ENCODE measurements at regions not wholly inside any gene's neighbourhood (a gene's known extent, or its start where the extent isn't known, plus 50 kb on each side); places are given as distances from the start of the nearest gene placed in this dataset.

DNA sequence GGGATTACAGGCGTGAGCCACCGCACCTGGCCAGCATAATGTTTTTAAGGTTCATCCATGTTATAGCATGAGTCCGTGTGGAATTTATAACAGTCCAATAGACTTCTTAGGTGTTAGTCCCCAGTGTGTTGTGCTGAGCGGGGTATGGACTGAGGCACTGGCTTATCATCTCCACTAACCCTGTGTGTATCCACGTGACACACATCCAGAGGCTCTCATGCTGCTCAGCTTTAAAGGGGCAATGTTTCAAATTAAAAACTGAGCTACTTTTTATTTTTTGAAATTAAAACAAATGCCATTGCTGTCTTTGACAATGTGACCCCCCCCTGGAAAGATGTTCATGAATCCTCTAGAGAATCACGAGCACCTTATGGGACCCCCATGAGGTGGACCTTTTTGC, 54.3 kb upstream of the TRERF1 start:
- Histone ChIP-seq H3K4me3 (ENCODE audit: low read depth, low read length) (no peak overlapping the region), H3K4me1 (ENCODE audit: control insufficient read depth, insufficient read depth, low read length) (no peaks in the 10 kb centered on the region), H3K27ac (ENCODE audit: extremely low read depth, low read depth, low read length) (no peak overlapping the region), H3K9me3 (ENCODE audit: control insufficient read depth, insufficient read depth, low read depth, low read length) (no peaks in the 10 kb centered on the region), H3K36me3 (ENCODE audit: control insufficient read depth in 2 of 2, insufficient read depth in 1 of 2, low read length in 2 of 2) (no peaks in the 10 kb centered on the region)
- TF ChIP-seq ZNF23 (tag by site-specific recombination; IDR thresholded peaks at IDR 0.05; ENCODE audit: borderline replicate concordance) (no peak), ZNF624 (tag by site-specific recombination; IDR thresholded peaks at IDR 0.05) (no peak), ZNF830 (tag by site-specific recombination; IDR thresholded peaks at IDR 0.05; ENCODE audit: low read depth) (no peak), ZBTB20 (tag by site-specific recombination; IDR thresholded peaks at IDR 0.05) (no peak), TRIM28 (IDR thresholded peaks at IDR 0.05; ENCODE audit: borderline replicate concordance, low read length) (no peak), YY1 (tag by site-specific recombination; IDR thresholded peaks at IDR 0.05) (no peak), IKZF3 (tag by site-specific recombination; IDR thresholded peaks at IDR 0.05) (no peak), KLF10 (tag by site-specific recombination; IDR thresholded peaks at IDR 0.05) (no peak), ZFHX2 (tag by site-specific recombination; conservative IDR thresholded peaks at IDR 0.05) (no peak), ZNF658 (tag by site-specific recombination; IDR thresholded peaks at IDR 0.05) (no peak), ZNF394 (tag by site-specific recombination; IDR thresholded peaks at IDR 0.05; ENCODE audit: borderline replicate concordance) (no peak), ZNF10 (tag by site-specific recombination; IDR thresholded peaks at IDR 0.05) (no peak), ZNF670 (tag by site-specific recombination; IDR thresholded peaks at IDR 0.05; ENCODE audit: low read depth) (no peak), HOXD13 (CRISPR knock-in tag; IDR thresholded peaks at IDR 0.05; ENCODE audit: borderline replicate concordance) (no peak), ZNF660 (tag by site-specific recombination; IDR thresholded peaks at IDR 0.05) (no peak), ZNF768 (tag by site-specific recombination; IDR thresholded peaks at IDR 0.05) (no peak), ZNF701 (tag by site-specific recombination; IDR thresholded peaks at IDR 0.05) (no peak)
- TF ChIP-seq, protein P1, sequence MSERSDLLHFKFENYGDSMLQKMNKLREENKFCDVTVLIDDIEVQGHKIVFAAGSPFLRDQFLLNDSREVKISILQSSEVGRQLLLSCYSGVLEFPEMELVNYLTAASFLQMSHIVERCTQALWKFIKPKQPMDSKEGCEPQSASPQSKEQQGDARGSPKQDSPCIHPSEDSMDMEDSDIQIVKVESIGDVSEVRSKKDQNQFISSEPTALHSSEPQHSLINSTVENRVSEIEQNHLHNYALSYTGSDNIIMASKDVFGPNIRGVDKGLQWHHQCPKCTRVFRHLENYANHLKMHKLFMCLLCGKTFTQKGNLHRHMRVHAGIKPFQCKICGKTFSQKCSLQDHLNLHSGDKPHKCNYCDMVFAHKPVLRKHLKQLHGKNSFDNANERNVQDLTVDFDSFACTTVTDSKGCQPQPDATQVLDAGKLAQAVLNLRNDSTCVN (tag by site-specific recombination; optimal IDR thresholded peaks at IDR 0.05) = no peak
- POLR2A ChIA-PET = interaction anchor here (0.5 to 1.1 kb wide), 2 partner anchors 53 to 240 kb away, joined by 3 to 9 read pairs; partner anchors contain the start of gene TBCC
- CTCF ChIA-PET = interaction anchor here (1.4 to 1.5 kb wide), 2 partner anchors 26 to 42 kb away, joined by 5 to 8 read pairs; no protein-coding TSS in a partner anchor

DNA sequence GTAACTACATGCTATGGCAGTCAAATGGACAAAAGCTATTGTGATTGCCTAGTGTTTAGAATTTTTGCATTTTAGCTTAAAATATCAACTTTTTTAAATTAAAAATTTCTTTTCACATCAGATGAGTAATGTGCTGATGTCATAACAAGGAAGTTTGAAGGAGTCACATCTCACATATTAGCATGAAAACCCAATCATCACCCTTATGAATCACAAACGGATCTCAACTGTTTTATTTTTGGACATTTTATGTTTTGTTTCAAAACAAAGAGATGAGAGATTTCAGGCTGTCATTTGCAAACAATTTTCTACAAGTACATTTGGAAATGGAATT, 53.6 kb upstream of the TRERF1 start:
- ChIA-PET CTCF (interaction anchor here (0.6 to 0.9 kb wide), 5 partner anchors 9 to 320 kb away, joined by 3 to 6 read pairs (median 3); no protein-coding TSS in a partner anchor), POLR2A (no interaction called here)
- H3K9me3 ChIP-seq (ENCODE audit: control insufficient read depth, insufficient read depth, low read depth, low read length) = no peaks in the 10 kb centered on the region
- H3K4me3 ChIP-seq (ENCODE audit: low read depth, low read length) = no peak overlapping the region
- no peak overlapping the region for H3K27ac ChIP-seq (ENCODE audit: extremely low read depth, low read depth, low read length)
- no peaks in the 10 kb centered on the region for H3K4me1 ChIP-seq (ENCODE audit: control insufficient read depth, insufficient read depth, low read length)
- TF ChIP-seq ZNF501 (tag by site-specific recombination; IDR thresholded peaks at IDR 0.05) (no peak), ZNF629 (tag by site-specific recombination; IDR thresholded peaks at IDR 0.05) (0 out of 2 replicates have a peak, but pooled peaks have one; percentile 24)
- TF ChIP-seq, protein P2, sequence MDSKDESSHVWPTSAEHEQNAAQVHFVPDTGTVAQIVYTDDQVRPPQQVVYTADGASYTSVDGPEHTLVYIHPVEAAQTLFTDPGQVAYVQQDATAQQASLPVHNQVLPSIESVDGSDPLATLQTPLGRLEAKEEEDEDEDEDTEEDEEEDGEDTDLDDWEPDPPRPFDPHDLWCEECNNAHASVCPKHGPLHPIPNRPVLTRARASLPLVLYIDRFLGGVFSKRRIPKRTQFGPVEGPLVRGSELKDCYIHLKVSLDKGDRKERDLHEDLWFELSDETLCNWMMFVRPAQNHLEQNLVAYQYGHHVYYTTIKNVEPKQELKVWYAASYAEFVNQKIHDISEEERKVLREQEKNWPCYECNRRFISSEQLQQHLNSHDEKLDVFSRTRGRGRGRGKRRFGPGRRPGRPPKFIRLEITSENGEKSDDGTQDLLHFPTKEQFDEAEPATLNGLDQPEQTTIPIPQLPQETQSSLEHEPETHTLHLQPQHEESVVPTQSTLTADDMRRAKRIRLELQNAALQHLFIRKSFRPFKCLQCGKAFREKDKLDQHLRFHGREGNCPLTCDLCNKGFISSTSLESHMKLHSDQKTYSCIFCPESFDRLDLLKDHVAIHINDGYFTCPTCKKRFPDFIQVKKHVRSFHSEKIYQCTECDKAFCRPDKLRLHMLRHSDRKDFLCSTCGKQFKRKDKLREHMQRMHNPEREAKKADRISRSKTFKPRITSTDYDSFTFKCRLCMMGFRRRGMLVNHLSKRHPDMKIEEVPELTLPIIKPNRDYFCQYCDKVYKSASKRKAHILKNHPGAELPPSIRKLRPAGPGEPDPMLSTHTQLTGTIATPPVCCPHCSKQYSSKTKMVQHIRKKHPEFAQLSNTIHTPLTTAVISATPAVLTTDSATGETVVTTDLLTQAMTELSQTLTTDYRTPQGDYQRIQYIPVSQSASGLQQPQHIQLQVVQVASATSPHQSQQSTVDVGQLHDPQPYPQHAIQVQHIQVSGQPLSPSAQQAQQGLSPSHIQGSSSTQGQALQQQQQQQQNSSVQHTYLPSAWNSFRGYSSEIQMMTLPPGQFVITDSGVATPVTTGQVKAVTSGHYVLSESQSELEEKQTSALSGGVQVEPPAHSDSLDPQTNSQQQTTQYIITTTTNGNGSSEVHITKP (tag by site-specific recombination; IDR thresholded peaks at IDR 0.05) = peak; percentile 65
- no peaks in the 10 kb centered on the region for H3K36me3 ChIP-seq (ENCODE audit: control insufficient read depth in 2 of 2, insufficient read depth in 1 of 2, low read length in 2 of 2)
